Activated CD4-positive, alpha-beta T cell treated with anti-CD3 and anti-CD28 coated beads, Interleukin-2, amount 50 U/mL, for 24 hours (primary cell): ENCODE measurements at regions not wholly inside any gene's neighbourhood (a gene's known extent, or its start where the extent isn't known, plus 50 kb on each side); places are given as distances from the start of the nearest gene placed in this dataset.
A peak's percentile ranks its signal among the peaks of the same experiment; 100 is the strongest.
"Not testable (repeated sequence)": the region's sequence is repeated elsewhere in the genome, so short reads cannot be mapped to it uniquely, and the experiment has no call there.

Source experiments
- DNase-seq, 2 donors: peaks; one replicate each; pipeline ENCODE4 v3.0.0-alpha.2; 2020; ENCODE audit warnings: low read depth in 1 of 2, low spot score in 1 of 2

DNA sequence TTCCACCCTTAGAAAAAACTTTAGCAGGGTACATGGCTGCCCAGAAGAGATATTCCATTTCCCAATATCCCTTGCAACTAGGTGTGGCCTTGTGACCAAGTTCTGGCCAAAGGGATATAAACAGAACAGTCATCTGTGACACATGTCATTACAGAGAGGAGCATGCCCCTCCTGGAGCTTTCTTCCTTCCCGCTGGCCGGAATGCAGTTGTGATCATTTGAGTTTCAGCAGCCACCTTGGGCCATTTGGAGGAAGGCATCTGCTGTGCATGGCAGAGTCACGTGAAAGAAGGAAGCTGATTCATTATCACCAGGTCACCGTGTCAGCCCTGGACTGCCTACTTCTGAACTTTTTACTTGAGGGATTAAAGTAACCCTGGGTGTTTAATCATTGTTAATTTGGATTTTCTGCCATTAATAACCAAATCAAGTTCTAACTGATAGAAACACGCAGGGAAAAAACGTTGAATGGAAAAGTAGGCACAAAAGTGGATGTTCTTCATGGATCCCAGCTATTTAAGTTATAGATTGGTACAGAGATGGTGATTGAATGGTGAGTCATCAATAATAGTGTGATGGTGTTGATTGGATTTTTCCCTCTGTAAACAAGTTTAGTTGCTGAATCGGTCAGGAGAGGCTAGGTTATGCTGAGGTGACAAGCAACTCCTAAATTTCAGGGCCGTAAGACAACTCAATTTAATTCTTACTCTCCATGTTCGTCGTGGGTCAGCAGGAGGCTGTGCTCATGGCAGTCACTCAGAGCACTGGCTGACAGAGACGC, 80.7 kb upstream of the CCDC167 start:
- no peak for DNase-seq

GRCh38 chr6:37579444-37580067, 79.9 kb upstream of the CCDC167 start:
- DNase-seq = no peak

GRCh38 chr6:37578104-37578503, 78.4 kb upstream of the CCDC167 start:
- DNase-seq = no peak

DNA sequence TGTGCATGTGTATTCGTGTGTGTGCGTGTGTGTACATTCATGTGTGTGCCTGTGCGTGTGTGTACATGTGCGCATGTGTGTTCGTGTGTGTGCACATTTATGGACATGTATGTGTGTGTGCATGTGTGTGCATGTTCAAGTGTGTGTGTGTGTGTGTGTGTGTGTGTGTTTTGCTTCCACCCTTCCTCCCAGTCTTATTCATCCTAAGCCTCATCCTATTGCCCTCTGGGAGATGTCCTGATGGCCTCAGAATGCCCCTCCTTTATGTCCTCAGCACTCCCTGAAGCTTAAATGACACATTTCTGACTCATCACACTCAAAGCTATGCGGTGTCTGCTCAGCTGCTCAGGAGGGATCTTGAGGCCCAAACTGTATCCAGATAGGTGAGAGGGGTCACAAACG, 76.6 kb upstream of the CCDC167 start:
- no peak for DNase-seq

DNA sequence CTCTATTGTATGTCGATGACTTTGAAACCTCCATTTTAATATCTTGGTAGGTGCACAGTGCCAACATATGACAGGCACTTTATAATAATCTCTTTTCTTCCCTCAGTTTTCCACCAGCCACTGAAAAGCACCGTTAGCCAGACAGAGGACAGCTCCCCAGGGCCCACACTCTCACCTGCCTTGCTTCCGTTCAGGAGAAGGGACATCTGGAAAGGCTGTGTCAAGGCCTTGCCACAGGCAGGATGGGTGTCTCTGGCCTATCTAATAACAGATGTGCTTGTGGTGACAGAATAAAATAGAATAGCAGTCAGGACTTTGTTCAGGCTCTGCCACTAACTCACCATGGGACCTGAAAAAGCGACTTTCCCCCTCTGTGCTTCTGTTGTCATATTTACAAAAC, 75.5 kb upstream of the CCDC167 start:
- DNase-seq = no peak

DNA sequence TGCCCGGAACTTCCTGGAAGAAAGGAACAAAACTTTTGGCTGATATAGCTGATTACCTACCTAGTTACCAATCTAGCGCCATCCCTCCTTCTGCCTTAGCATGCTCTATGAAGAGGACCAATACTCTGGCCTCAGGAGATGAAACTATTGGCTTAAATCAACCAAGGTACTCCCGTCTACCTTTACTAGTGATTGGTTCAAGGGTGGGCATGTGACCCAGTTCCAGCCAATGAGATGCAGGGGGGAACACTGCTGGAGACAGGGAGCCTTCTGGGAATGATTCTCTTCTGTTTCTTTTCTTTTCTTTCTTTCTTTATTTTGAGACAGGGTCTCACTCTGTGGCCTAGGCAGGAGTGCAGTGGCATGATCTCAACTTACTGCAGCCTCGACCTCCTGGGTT, 72.6 kb upstream of the CCDC167 start:
- DNase-seq = no peak

DNA sequence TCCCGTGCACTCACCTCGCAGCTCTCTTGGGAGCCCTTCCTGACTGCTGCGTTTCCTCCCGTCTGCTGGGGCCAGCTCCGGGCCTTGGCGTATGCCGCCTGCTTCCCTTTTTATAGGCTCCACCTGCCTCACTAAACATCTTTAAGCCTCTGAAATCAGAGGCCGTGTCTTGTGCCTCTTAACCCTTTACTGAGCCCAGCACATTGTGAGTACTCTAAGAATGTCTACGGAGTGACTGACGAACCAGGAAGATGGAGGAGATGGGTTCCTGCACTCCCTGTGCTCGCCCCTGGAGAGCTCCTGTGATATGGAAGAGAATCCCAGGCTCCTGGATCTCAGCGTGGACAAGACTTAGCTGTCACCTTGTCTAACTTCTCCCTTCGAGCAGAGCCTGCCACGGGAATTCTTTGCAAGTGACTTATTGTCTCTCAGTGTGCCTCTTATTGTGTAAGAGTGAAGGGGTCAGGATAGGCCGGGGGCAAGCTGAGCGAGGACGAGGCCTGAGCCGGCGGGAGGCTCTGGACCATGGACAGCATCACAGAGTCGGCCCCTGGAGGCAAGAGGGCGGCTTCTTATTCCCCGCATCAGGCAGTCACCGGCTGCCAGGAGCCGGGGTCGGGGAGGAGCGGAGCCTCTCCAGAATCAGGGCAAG, 70.9 kb upstream of the CCDC167 start:
- DNase-seq = no peak

DNA sequence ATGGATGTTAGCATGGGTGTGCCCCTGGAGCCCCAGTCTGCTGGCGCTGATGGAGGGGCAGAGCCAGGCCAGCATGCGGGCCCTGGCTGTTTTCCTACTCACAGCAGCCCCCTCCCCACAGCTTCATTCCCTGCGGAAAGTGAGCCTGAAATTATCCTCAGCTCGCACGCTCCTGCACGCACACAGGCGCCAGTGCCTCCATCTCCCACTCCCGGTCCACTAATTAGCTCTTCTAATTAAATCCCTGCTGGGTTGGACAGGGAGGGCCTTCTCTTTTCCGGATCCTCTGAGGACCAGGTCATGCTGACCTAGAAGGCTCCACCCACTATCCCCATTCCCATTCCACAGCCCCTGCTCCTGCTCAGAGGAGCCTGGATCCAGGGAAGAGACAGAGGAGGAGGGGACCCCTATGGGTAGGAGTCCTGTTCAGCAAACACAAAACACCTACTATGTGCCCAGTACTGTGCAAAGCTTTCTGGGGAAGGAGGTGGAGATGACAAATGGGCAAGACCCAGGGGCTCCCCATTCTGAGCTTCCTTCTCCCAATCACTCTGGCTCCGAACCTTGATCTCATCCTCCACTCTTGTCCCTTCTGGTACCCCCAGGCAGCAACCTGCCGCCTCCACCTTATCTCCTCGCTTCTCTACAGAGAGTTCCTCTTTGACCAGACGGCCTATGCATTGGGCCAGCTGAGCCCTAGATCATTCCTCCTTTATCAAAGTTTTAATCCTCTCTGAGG, 70.2 kb upstream of the CCDC167 start:
- no peak for DNase-seq

GRCh38 chr6:37569317-37569716, 69.6 kb upstream of the CCDC167 start:
- DNase-seq = no peak

GRCh38 chr6:37566950-37567349, 67.3 kb upstream of the CCDC167 start:
- DNase-seq = no peak

- DNase-seq = peak; percentile 55 to 61
Observed at GRCh38 chr6:37566111-37566949, 66.6 kb upstream of the CCDC167 start.

DNA sequence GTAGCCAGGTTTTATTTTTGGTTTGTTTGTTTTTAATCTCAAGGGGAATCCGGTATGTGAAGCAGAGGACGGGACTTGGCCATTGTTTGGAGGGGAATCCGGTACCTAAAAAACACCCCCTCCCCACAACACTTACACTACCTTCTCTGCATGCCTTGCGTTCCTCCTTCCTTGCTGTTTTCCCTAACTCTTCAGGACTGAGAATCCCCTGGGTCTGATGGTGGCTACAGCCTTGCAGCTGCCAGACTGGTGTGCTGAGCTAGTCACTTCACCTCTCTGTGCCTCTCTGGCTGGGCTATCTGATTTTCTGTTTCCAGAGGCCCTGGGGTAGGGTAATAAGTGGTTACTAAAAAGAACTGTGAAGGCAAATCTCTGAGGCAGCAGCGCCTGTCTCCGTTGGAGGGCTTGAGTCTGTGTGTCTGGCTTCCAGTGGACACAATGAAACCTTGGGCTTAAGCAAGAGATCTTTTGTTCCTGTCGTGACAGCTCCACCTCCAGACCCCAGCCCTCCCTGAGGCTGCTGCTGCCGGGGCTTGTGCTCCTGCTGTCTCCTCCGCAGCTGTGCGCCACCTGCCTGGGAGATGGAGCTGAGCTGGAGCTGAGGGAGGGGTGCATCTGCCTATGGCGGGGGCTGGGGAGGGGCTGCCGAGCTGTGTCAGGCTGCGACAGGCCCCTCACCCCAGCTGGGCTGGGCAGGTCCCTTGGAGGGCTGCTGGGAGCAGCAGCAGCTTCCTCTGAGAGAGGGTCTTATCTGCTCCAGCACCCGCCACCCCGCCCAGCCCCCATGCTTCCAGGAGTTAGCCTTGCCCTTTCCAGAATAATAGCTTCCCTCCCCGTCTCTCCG, 65.8 kb upstream of the CCDC167 start:
- no peak for DNase-seq

DNA sequence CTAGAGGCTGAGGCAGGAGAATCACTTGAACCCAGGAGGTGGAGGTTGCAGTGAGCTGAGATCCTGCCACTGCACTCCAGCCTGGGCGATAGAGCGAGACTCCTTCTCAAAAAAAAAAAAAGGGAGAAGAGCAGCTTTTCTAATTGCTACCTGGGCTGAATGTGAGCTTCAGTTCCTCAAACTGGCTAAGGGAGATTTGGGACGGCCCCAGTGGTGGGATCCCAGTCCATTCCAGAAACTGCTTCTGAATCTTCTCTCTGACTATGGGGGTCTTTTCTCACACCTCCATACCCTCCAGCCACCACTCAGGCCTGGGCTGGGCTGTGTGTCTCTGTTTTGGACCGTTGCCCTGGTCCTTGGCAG, 63.2 kb upstream of the CCDC167 start:
- DNase-seq = not testable (repeated sequence)

- DNase-seq = no peak
Observed at GRCh38 chr6:37561361-37561760, 61.7 kb upstream of the CCDC167 start.

DNA sequence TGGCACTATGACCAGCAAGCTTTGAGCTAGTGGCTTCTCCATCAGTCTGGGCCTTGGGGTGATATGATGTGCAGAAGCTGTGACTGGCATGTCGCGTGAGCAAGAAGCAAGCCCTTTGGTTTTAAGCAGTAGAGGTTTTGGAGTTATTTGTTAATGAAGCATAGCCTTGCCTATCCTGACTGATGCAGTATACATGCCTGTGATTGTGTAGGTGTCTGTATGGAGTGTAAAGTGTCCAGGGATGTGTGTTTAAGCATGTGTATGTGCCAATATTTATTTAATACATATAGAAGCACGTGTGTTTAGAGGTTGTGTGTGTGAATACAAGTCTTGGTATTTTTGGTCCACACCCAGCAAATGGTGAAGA, 61.0 kb upstream of the CCDC167 start:
- DNase-seq = no peak

DNA sequence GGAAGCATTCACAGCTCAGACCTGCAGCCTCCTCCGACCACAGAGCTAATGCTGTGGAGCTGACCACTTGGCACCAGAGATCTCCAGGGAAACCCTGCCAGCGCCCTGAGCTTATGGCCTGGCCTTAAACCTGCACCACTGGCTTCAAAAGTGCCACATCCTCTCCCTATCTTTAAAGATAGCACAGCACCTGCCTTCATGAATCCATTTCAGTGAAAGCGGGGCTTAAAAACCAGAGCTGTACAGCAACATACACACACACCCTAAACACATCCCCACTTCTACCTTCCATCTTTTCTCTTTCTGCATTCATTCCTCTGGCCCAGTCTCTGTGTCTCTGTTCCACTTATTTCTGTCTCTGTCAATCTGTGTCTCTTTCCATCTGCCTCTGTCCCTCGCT, 59.8 kb upstream of the CCDC167 start:
- no peak for DNase-seq

DNA sequence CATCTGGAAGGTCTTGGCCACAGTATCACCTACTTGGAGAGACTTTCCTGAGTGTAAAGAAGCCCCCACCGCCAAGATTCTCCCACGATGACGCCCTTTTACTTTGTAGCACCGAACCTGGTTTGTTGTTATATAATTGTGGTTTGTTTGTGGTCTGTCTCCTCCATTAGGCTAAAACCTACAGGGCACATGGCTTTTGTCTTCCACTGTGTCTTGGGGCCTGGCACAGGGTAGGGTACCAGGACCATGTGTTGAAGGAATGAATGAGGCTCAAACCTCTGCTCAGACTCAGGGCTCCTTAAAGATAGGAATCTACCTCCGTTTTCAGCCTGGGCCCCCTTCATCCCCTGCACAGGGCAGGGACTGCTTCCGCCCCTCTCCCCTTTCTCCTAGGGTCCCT, 59.4 kb upstream of the CCDC167 start:
- no peak for DNase-seq

DNA sequence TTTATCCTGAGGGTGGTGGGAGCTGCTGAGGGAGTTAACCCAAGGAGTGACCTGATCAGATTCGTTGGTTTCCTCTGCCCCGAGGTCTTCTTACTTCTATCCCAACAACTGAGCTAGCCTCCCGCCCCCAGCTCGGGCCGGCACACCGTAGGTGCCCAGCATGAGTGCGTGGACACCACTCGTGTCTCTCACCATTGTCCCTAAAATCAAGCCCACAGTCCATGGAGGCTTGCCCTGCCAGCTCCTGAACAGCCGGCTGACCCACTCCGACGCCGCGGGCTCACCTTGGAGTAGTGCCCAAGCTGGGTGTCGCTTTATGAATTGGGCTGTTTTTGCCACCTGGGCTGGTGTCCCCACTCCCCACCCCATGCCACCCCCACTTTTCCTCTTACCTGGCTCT, 59.0 kb upstream of the CCDC167 start:
- no peak for DNase-seq

GRCh38 chr6:37558168-37558567, 58.5 kb upstream of the CCDC167 start:
- DNase-seq = no peak

DNA sequence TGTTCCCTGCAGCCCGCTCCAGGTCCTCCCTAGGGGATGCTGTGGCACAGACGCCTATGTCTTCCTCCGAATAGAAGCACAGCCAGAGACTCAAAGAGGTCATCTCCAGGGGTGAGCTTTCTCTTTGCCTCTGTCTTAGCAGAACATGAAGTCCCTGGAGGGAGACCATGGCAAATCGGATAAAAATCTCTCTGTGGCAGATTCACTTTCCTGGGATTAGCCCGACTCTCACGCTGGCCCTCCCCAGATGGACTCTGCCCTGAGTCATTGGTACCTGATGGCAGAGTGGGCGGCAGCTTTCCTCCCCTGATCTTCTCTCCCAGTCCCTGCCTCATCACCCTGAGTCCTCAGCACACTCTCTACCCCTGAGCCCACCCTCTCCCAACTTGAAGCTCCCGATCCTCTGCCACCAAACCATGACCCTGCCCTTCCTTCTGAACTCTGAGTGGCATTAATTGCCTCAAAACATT, 58.0 kb upstream of the CCDC167 start:
- DNase-seq = no peak
